ELF-1 (cell line): ENCODE measurements at regions not wholly inside any gene's neighbourhood (a gene's known extent, or its start where the extent isn't known, plus 50 kb on each side); places are given as distances from the start of the nearest gene placed in this dataset.
"Not testable (repeated sequence)": the region's sequence is repeated elsewhere in the genome, so short reads cannot be mapped to it uniquely, and the experiment has no call there.

Source experiments
- DNase-seq: peaks from one replicate; pipeline ENCODE4 v3.0.0-alpha.2; 2016; ENCODE audit warnings: low read depth, low spot score

GRCh38 chr11:42713753-42714152 is 598.0 kb upstream of the API5 start:
- no peak for DNase-seq

- DNase-seq, result no peak
Observed at GRCh38 chr11:42720716-42721563, 590.9 kb upstream of the API5 start.

GRCh38 chr11:42727879-42728278 is 583.9 kb upstream of the API5 start:
- DNase-seq, result no peak

GRCh38 chr11:42762348-42762747 is 549.4 kb upstream of the API5 start:
- DNase-seq, result peak; percentile 1

DNA sequence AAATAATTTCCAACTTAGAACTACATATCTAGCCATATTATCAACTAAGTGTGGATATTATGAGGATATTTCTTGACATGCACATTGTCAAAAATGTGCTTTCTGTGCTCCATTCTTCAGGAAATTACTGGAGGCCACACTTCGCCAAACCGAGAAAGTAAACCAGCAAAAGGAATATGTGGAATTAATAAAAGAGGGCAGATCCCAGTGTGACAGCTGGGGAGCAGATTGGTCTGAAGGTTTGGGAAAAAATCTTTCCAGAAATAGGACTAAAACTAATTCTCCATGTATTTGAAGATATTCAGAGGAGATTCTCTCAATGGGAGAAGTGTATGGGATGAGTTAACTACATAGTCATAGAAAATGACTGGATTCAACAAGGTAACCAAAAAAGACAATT is 546.9 kb upstream of the API5 start:
- DNase-seq, result no peak

DNA sequence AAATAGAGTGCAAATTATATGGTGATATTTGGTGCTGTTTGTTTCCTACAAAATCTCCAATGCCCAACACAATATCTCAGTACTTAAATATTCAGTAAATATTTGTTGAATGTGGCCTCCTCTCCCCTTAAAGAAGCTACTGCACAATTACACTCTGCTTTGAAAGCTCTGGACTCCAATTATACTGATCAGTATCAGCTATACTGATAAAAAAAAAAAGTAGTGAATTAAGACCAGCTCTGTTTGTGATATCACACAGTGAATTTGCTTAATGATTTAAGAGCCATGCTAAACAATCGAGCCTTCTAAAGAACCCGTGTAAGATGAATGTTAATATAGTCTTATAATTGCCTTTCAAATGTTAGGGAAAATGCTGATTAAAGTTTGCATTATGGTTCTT is 543.2 kb upstream of the API5 start:
- DNase-seq, result no peak

DNA sequence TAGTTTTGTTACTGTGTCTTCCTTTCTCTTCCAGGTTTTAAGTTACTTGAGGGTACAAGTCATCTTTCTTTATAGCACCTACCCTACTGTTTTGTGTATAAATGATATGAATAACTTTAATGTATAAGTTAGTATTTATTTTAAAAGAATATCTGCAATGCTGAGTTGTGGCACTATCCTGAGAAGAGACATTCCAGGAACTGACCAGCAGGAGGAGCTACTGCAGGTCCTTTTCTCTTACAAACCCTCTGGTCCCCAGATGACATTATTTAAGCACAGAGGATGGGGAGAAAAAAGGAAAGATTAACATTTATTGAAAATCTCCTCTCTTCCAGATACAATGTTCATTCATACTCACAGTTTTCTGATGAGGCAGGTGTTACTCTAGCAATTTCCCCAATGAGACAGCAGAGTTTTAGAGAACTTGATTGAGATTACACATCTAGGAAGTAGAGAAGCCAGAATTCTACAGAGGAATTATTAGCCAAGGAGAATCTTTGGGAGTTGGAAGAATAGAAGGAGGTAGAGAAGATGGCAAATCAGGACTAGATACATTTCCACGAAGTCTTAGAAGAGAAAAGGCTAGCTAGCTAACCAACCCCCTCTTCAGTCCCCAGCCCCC is 541.2 kb upstream of the API5 start:
- DNase-seq, result peak; percentile 7

DNA sequence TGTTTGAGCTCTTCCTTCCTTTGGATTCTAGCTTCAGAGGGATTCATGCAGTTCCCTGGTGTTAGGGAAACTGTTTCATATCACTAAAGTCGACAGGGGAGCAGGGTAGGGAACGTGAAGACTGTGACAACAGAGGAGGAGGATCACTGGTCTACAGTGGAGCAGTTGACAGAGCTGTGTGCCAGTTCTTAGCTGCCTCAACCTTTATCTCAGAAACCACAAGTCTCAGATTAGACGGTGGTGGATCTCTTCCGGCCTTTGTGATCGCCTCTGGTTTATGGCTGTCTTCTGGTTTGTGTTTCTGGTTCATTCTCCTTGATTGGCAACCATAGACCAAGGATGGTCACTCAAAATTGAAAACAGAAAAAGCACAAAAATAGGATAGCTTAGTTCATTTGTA is 538.9 kb upstream of the API5 start:
- DNase-seq, result peak; percentile 2

DNA sequence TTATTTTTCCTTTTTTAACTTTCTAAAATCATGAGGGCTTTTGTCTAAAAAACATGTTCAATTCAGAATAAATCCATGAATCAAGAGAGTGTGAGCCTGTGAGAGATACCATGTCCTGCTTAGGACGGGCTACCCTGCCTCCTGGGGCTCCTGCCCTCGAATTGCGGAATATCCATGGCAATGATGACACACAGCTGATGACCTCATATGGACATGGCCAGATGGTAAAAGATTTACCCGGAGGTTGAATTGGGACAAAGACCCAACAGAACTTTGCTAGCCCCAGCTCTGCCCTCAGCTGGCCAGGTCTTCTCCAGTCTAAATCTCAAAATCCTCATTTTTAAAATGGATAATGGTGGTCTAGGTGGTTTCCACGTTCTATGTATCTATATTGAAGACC is 538.1 kb upstream of the API5 start:
- no peak for DNase-seq

DNA sequence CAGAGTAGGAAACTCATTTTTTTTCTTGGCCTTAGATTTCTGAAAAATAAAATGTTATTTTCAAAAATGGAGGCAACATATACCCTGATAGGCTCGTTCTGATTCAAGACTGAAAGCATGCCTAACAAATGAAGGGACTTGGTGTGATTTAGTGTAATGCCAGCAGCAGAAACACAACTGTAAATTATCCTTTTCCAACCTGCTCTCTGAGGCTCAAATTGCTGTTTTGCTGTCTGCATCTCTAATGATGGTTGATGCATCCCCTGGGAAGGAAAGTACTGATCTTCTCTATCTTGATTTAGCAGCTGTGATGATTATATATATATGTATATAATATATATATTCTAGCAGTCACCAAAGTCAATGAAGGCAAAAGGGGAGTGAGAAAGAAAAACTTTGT is 537.2 kb upstream of the API5 start:
- DNase-seq, result no peak

DNA sequence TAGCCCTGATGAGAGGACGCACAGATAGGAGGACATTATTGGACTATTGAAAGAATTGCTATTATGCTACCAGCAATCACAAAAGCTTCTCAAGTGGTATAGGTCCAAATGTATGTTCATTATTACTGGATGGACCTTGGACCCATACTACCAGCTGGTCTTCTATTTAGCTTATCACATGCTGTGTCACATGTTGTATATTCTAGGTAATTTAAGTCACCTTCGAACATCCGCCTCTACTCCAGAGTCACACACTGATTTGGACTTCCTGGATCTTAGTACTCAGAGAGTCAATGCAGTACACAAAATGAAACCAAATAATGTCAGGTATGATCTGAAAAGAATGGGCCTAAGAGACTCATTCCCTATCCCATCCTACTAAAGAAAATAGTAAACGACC is 534.0 kb upstream of the API5 start:
- DNase-seq, result no peak

- DNase-seq, result no peak
Observed at GRCh38 chr11:42778193-42778592, 533.6 kb upstream of the API5 start.

DNA sequence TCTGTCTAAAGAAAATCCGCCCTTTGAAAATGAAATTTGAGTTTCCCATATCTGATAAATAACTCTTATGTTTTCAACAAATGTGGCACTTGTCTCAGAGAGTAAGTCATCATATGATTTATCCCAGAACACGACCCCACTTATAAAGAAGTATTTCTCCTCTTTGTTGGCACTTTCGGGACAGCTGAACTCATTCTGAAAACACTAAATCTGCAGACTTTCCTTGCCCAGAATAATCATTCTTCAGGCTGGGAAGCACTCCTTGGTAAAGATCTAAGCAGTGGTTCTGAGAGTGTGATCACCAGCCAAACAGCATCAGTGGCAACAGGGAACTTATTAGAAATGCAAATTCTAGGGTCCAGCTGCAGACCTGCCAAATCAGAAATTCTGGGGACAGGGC is 532.2 kb upstream of the API5 start:
- no peak for DNase-seq

DNA sequence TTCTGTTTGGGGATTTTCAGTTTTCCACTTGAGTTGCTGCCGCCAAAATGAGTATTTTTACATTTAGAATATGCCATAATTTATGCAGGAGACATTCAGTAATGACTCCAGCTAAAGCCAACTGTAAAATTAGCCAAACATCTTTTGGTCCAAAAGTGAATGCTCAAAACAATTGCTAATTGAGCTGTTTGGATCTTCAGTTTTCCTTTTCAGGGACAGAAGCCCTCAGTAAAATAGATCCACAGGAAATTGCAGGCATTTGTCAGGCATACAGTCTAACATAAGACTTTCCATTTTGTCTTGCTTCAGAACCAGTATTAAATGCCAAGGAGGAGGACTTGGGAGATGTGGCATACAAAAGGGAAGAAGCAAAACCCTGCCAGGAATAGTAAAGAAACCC is 524.8 kb upstream of the API5 start:
- no peak for DNase-seq

GRCh38 chr11:42795483-42795882 is 516.3 kb upstream of the API5 start:
- DNase-seq, result not testable (repeated sequence)

DNA sequence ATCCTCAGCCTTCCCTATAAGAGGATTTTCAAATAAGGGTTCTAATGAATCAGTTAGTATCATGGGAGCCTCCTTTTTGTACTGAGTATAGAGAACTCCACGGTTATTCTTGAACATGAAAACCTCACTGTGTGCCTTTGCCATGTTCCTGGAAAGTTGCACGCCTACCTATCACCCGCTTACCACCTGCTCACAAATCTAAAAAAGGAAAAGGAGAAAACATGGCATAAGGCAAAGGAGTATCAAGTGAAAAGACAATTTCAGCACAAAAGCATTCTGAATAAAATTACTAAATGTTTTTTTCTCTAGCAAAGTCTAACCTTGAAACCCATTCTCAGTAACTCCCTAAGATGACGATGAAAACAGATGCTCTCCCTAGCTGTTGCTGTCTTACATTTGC is 511.8 kb upstream of the API5 start:
- DNase-seq, result no peak

- DNase-seq, result no peak
Observed at GRCh38 chr11:42802201-42802899, 509.4 kb upstream of the API5 start.

GRCh38 chr11:42806191-42806590 is 505.6 kb upstream of the API5 start:
- DNase-seq, result no peak

DNA sequence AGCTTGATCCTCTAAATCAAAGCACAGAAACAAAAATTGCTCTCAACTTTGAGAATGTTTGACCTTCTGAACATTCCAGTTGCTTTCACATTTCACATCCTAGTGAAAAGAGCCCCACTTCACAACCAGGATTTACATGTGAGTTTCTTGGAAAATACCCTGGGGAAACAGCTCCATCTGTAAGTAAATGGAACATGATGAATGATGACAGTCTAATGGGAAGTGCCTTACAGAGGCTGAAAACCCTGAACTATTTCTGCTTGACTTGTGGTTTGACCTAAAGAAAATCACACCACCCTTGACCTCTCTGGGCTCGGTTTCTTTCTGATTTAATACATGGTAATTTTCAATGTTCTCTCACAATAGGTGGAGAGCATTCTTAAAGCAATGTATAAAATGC is 499.4 kb upstream of the API5 start:
- DNase-seq, result no peak

DNA sequence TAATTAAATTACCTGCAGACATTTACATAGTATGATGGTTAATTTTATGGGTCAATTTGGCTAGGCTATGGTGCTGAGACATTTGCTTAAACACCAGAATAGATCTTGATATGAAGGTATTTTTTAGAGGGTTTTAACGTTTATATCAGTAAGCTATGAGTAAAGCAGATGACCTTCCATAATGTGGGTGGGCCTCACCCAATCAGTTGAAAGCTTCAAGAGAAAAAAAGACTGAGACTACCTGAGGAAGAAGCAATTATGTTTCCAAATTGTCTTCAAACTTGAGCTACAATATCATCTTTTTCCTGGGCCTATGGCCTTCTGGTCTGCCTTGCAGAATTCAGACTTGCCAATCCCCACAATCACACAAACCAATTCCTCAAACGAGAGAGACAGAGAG is 498.8 kb upstream of the API5 start:
- no peak for DNase-seq

- no peak for DNase-seq
Observed at GRCh38 chr11:42816471-42816870, 495.3 kb upstream of the API5 start.

DNA sequence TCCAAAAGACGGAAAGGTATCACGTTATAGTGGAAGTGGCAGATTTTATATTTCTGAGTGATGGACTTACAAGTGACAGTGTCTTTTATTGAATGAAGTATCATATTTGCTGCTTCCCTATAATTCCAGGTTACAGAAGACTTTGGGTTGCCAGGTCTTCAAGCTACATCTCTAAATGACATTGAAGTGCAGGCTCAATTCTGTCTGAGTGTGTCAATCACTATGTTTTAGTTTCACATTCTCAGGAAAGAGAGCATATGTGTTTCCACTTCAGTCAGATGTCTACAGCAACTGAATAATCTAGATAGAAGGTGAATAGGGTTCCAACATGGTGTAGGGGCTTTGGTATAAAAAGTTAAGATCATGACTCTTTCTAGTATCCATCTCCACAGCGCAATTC is 492.7 kb upstream of the API5 start:
- DNase-seq, result no peak

DNA sequence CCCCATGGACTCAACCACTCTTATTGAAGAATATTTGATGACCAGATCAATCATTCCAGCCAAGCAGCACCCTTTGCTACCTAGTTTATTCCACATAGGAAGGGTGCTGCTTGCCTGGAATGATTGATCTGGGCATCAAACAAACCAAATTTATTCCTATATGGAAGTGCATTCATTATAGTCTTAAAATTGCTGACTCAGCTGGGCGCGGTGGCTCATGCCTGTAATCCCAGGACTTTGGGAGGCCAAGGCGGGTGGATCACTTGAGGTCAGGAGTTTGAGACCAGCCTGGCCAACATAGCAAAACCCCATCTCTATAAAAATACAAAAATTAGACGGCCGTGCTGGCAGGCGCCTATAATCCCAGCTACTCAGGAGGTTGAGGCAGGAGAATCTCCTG is 489.6 kb upstream of the API5 start:
- DNase-seq, result not testable (repeated sequence)
